NB4 (cell line): ENCODE measurements at regions not wholly inside any gene's neighbourhood (a gene's known extent, or its start where the extent isn't known, plus 50 kb on each side); places are given as distances from the start of the nearest gene placed in this dataset.

ENCODE experiments used
- DNase-seq: peaks from one replicate; pipeline ENCODE4 v3.0.0; 2010; ENCODE audit warnings: low read depth
- H3K4me3 ChIP-seq: one replicate; pipeline ENCODE4 v1.5.1; 2011; ENCODE audit warnings: mild to moderate bottlenecking, low read depth, low read length, moderate library complexity
- MYC ChIP-seq: IDR thresholded peaks from 2 replicates; pipeline ENCODE4 v1.6.1; 2011; ENCODE audit warnings: low read depth, low read length
- POLR2A ChIP-seq: IDR thresholded peaks from 2 replicates; pipeline ENCODE4 v1.6.1; 2011; ENCODE audit warnings: mild to moderate bottlenecking; ENCODE audit not compliant: insufficient read length; ENCODE audit errors: extremely low read depth
- TF ChIP-seq, protein P1 (sequence below): IDR thresholded peaks from one replicate; pipeline ENCODE4 v1.5.1; 2012; ENCODE audit warnings: low read depth, low read length
- TF ChIP-seq, protein P2 (sequence below): IDR thresholded peaks from 2 replicates; pipeline ENCODE4 v1.6.1; 2011; ENCODE audit warnings: low read depth, low read length

DNA sequence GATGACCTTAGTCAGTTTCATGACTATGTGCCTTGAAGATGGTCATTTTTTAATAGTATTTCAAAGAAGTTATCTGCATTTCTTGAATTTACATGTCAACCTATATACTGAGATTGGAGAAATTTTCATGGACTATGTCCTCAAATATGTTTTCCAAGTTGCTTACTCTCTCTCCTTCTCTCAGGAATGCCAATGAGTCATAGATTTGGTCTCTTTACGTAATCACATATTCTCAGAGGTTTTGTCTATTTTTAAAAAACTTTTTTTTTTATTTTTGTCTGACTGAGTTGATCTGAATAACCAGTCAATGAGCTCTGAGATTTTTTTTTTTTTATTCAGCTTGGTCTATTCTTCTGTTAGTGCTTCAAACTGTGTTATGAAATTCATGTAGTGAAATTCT, 374.7 kb upstream of the GRIN3A start:
- no peak overlapping the region for H3K4me3 ChIP-seq
- no peak for DNase-seq
- TF ChIP-seq POLR2A (no peak), MYC (no peak)
- TF ChIP-seq, protein P1, sequence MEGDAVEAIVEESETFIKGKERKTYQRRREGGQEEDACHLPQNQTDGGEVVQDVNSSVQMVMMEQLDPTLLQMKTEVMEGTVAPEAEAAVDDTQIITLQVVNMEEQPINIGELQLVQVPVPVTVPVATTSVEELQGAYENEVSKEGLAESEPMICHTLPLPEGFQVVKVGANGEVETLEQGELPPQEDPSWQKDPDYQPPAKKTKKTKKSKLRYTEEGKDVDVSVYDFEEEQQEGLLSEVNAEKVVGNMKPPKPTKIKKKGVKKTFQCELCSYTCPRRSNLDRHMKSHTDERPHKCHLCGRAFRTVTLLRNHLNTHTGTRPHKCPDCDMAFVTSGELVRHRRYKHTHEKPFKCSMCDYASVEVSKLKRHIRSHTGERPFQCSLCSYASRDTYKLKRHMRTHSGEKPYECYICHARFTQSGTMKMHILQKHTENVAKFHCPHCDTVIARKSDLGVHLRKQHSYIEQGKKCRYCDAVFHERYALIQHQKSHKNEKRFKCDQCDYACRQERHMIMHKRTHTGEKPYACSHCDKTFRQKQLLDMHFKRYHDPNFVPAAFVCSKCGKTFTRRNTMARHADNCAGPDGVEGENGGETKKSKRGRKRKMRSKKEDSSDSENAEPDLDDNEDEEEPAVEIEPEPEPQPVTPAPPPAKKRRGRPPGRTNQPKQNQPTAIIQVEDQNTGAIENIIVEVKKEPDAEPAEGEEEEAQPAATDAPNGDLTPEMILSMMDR: no peak
- TF ChIP-seq, protein P2, sequence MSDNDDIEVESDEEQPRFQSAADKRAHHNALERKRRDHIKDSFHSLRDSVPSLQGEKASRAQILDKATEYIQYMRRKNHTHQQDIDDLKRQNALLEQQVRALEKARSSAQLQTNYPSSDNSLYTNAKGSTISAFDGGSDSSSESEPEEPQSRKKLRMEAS: no peak

DNA sequence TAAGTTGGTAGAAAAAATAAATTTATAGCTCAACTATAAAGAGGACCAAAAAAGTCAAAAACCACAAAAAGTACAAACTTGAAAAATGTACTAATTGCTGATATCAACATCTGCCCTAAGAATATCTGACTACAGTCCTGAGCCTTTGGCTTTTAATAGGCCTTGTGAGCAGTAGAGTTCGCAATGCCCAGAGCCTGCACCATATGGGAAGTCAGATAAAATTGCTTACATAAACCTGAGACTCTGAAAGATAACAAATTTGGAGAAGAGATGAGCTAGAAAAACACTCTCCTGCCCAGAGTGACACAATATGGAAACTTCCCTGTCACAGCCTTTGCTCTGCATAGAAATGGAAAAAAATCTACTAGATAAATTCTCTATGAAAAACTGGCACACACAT, 368.0 kb upstream of the GRIN3A start:
- no peak overlapping the region for H3K4me3 ChIP-seq
- TF ChIP-seq, protein P1: no peak
- TF ChIP-seq POLR2A (no peak), MYC (no peak)
- TF ChIP-seq, protein P2: no peak
- DNase-seq: no peak

DNA sequence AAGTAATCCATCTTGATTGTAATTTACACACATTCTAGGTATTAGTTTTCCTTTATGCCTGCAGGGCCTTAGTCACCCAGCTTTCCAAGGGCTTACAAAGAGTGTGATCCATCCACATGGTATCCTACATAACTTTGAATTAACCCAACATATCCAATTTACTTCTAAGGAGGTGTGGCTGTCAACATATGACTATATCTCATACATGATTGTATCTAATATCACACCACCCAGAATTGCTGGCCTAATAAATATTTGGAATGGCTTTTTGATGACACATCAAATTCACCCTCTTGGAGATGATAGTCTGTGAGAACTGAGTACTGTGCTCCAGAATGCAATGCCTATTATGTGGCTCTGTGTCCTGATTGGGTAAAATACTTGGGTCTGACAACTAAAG, 363.3 kb upstream of the GRIN3A start:
- TF ChIP-seq, protein P2: no peak
- TF ChIP-seq, protein P1: no peak
- no peak for TF ChIP-seq MYC
- no peak for TF ChIP-seq POLR2A
- no peak for DNase-seq
- H3K4me3 ChIP-seq: no peak overlapping the region

DNA sequence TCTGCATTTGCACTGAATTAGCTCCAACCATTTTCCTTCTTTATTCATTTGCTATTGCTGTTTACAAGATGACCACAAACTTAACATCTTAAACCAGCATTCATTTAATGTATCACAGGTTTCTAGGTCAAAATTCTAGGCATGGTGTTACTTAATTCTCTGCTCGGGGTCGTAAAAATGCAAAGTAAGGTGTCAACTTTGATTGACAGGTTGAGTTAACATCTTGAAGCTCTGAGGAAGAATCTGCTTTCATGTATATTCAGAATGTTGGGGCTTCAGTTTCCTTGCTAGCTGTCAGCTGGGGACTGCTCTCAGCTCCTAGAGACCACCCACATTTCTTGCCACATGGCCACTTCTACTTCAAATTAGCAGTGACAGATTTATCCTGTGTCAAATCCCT, 348.7 kb upstream of the GRIN3A start:
- no peak for DNase-seq
- H3K4me3 ChIP-seq: no peak overlapping the region
- TF ChIP-seq, protein P1: no peak
- TF ChIP-seq POLR2A: no peak
- no peak for TF ChIP-seq MYC
- TF ChIP-seq, protein P2: no peak

DNA sequence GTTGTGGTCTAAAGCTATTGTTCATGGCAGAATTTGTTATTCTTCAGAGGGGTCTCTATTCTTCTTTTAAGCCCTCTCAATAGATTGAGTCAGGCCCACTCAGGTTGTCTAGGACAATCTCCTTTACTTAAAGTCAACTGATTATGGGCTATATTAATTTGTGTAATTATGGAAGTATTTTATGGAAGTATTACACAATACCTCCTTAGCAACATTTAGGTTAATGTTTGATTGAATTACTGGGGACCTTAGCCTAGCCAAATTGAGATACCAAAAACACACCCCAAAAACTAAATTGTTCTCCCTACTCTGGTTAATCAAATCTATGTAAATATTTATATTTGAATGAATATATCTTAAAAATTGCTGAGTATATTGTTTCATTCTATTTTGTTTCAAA, 347.1 kb upstream of the GRIN3A start:
- no peak for DNase-seq
- TF ChIP-seq, protein P2: no peak
- TF ChIP-seq MYC: no peak
- TF ChIP-seq, protein P1: no peak
- no peak for TF ChIP-seq POLR2A
- no peak overlapping the region for H3K4me3 ChIP-seq
